ENCODE measurements at regions not wholly inside any gene's neighbourhood (a gene's known extent, or its start where the extent isn't known, plus 50 kb on each side); places are given as distances from the start of the nearest gene placed in this dataset.

- Histone ChIP-seq H3K9me3 (ENCODE audit: control insufficient read depth in 1 of 2, insufficient read depth in 1 of 2, low read depth in 1 of 2, low read length in 2 of 2) (no peaks in the 10 kb centered on the region), H3K4me1 (ENCODE audit: control insufficient read depth in 1 of 2, insufficient read depth in 2 of 2, low read length in 2 of 2) (no peaks in the 10 kb centered on the region), H3K79me2 (ENCODE audit: insufficient read depth, low read length) (no peaks in the 10 kb centered on the region), H3K4me3 (replicated peaks in 1 of 2; ENCODE audit: low read depth in 1 of 2, low read length in 2 of 2) (no peak overlapping the region), H3K9ac (ENCODE audit: low read length) (no peak overlapping the region), H3K27ac (ENCODE audit: low read depth, low read length) (no peak overlapping the region), H3K27me3 (ENCODE audit: insufficient read depth, low read length) (no peaks in the 10 kb centered on the region), H4K20me1 (ENCODE audit: insufficient read depth) (no peaks in the 10 kb centered on the region), H2AFZ (ENCODE audit: low read depth, low read length, poor library complexity, severe bottlenecking) (no peak overlapping the region), H3K36me3 (ENCODE audit: control insufficient read depth in 1 of 2, insufficient read depth in 2 of 2, low read length in 2 of 2) (no peaks in the 10 kb centered on the region), H3K9me2 (ENCODE audit: insufficient read depth) (no peaks in the 10 kb centered on the region; the same call in 1 of the 2 replicates), H3K4me2 (ENCODE audit: low read length) (no peak overlapping the region)
- intact Hi-C loops (cut with micrococcal nuclease) = no loop called here
- BruUV-seq (replicated peaks) = no TSS peak
- RAD21 ChIA-PET (ENCODE audit: low non-redundant PET in 1 of 2, low total read pairs in 2 of 2, uncharacterized antibody in 2 of 2, unreplicated experiment in 2 of 2) = no interaction called here
- no peak for TF ChIP-seq SRF (IDR thresholded peaks at IDR 0.05; ENCODE audit: low read depth)
- no peak for TF ChIP-seq TCF7L2 (IDR thresholded peaks at IDR 0.05; ENCODE audit: borderline replicate concordance, extremely low read depth, insufficient read depth, insufficient read length)
- no peak for TF ChIP-seq EZH2phosphoT487 (IDR thresholded peaks at IDR 0.05; ENCODE audit: borderline replicate concordance)
- TF ChIP-seq EGR1 (IDR thresholded peaks at IDR 0.05; ENCODE audit: low read depth) = no peak
- no peak for TF ChIP-seq ZBTB33 (IDR thresholded peaks at IDR 0.05; ENCODE audit: extremely low read depth, insufficient replicate concordance, low read length)
- no peak for TF ChIP-seq SIN3A (IDR thresholded peaks at IDR 0.05; ENCODE audit: low read depth)
- TF ChIP-seq CEBPB (IDR thresholded peaks at IDR 0.05; ENCODE audit: low read depth) = no peak
- no peak for TF ChIP-seq POLR2AphosphoS5 (IDR thresholded peaks at IDR 0.05; ENCODE audit: low read depth, low read length)
- no peak for TF ChIP-seq ZFX (IDR thresholded peaks at IDR 0.05)
- TF ChIP-seq MAX (IDR thresholded peaks at IDR 0.05) = no peak
- no peak for TF ChIP-seq POLR2A (IDR thresholded peaks at IDR 0.05; ENCODE audit: borderline replicate concordance, extremely low read depth, insufficient read depth, insufficient read length)
- no peak for TF ChIP-seq ELF1 (IDR thresholded peaks at IDR 0.05; ENCODE audit: borderline replicate concordance, low read depth)
- TF ChIP-seq JUND (IDR thresholded peaks at IDR 0.05) = no peak
- no peak for TF ChIP-seq RAD21 (IDR thresholded peaks at IDR 0.05; ENCODE audit: low read depth)
- TF ChIP-seq SP1 (IDR thresholded peaks at IDR 0.05; ENCODE audit: low read depth) = no peak
- TF ChIP-seq CTCF (IDR thresholded peaks at IDR 0.05 in 2 of 3, conservative IDR thresholded peaks at IDR 0.05 in 1 of 3; ENCODE audit: borderline replicate concordance in 1 of 3, insufficient read depth in 1 of 3, low read depth in 2 of 3, low read length in 2 of 3) = no peak
- TF ChIP-seq ATF3 (IDR thresholded peaks at IDR 0.05) = no peak
- no peak for TF ChIP-seq YY1 (IDR thresholded peaks at IDR 0.05; ENCODE audit: extremely low read depth, insufficient replicate concordance, low read depth, low read length)
- TF ChIP-seq FOSL1 (IDR thresholded peaks at IDR 0.05; ENCODE audit: low read depth) = no peak
- POLR2A ChIA-PET = no interaction called here
- CTCF ChIA-PET = no interaction called here
- DNase-seq (ENCODE audit: low read depth, low spot score) (no peak), ATAC-seq (no peak)
These were observed 116.7 kb downstream of the CYP26A1 start for GRCh38 chr10:93190372-93190771.

Data from HCT116 (cell line).